ENCODE measurements at regions not wholly inside any gene's neighbourhood (a gene's known extent, or its start where the extent isn't known, plus 50 kb on each side); places are given as distances from the start of the nearest gene placed in this dataset.

DNA sequence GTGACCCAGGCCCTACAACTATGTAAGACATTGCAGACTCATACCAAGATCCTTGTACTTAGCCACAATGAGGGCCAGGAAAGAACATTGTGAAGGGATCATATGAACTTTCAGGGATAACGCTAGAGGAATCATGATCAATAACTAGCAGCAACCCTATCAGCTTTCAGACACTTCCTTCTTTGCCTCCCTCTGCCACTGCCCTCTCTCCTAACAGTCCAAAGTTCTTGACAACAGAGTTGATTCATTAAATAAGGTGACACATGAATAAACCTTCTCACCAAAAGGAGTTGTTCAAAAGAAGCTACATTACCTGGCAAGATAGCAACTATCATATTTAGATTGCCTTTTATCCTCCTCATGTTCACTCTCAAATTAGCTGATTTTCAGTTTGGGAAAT, 272.2 kb upstream of the DACH1 start:
- H3K4me1 ChIP-seq (ENCODE audit: control insufficient read depth, insufficient read depth, low read length) = peaks cover 11% of the 10 kb centered on the region
- H3K36me3 ChIP-seq (ENCODE audit: control insufficient read depth, insufficient read depth, low read length, severe bottlenecking) = no peaks in the 10 kb centered on the region
- DNase-seq (ENCODE audit: low read depth) = no peak
- H3K4me3 ChIP-seq (ENCODE audit: low read length) = no peak overlapping the region
- H3K9ac ChIP-seq (ENCODE audit: low read length) = no peak overlapping the region
- H3K9me3 ChIP-seq (ENCODE audit: control insufficient read depth, low read length) = no peaks in the 10 kb centered on the region
- no peaks in the 10 kb centered on the region for H3K27me3 ChIP-seq (replicated peaks; ENCODE audit: control insufficient read depth, insufficient read depth, low read length)

DNA sequence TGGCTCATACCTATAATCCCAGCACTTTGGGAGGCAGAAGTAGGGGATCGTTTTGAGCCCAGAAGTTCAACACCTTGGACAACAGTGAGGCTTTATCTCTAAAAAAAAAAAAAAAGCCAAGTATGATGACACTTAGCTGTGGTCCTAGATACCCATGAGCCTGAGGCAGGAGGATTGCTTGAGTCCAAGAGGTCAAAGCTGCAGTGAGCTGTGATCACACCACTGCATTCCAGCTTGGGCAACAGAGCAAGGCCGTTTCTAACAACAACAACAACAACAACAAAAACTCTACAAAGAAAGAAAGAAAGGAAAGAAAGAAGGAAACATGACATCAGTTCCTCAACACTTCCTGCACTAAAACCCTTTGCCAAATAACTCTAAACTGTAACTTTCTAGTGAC, 265.1 kb upstream of the DACH1 start:
- Histone ChIP-seq H3K4me3 (ENCODE audit: low read length) (no peak overlapping the region), H3K27me3 (replicated peaks; ENCODE audit: control insufficient read depth, insufficient read depth, low read length) (no peaks in the 10 kb centered on the region), H3K36me3 (ENCODE audit: control insufficient read depth, insufficient read depth, low read length, severe bottlenecking) (no peaks in the 10 kb centered on the region), H3K9me3 (ENCODE audit: control insufficient read depth, low read length) (no peaks in the 10 kb centered on the region), H3K4me1 (ENCODE audit: control insufficient read depth, insufficient read depth, low read length) (no peaks in the 10 kb centered on the region), H3K9ac (ENCODE audit: low read length) (no peak overlapping the region)
- no peak for DNase-seq (ENCODE audit: low read depth)

DNA sequence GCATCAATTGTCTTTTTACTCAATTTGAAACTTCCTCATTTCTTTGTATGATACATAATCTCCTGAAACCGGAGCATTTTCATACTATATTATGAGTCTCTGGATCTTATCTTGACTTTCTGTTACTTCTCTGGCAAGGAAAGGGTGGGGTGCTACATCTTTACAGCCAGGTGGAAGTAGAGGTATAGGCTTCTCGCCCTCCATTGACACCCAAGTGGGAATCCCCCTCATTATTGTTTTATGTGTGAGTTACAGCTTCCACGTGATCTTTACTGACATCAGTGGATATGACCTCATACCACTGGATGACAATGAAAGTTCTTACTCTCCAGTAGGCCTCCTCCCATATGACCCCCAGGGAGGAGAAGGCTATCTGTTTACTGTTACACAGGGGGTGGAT, 262.1 kb upstream of the DACH1 start:
- Histone ChIP-seq H3K9me3 (ENCODE audit: control insufficient read depth, low read length) (no peaks in the 10 kb centered on the region), H3K27me3 (replicated peaks; ENCODE audit: control insufficient read depth, insufficient read depth, low read length) (no peaks in the 10 kb centered on the region), H3K9ac (ENCODE audit: low read length) (no peak overlapping the region), H3K4me3 (ENCODE audit: low read length) (no peak overlapping the region), H3K36me3 (ENCODE audit: control insufficient read depth, insufficient read depth, low read length, severe bottlenecking) (no peaks in the 10 kb centered on the region), H3K4me1 (ENCODE audit: control insufficient read depth, insufficient read depth, low read length) (no peaks in the 10 kb centered on the region)
- no peak for DNase-seq (ENCODE audit: low read depth)

DNA sequence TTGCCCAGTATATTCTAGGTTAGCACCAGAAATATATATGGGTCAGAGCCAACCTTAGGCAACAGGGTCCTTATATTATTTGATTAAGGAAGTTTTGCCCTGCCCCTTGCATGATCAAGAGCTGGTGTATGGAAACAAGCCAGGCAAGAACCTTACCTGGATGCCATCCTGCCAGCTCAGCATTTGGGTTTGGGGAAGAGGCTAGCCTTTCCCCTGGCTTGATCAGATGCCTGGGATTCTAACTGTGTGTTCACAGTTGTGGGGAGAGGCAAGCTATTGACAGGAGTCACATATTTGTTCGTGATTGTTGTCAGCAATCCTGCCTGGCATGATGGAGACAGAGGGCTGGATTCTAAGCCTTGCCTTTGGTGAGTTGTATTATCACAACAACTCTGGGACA, 260.0 kb upstream of the DACH1 start:
- Histone ChIP-seq H3K4me1 (ENCODE audit: control insufficient read depth, insufficient read depth, low read length) (no peaks in the 10 kb centered on the region), H3K27me3 (replicated peaks; ENCODE audit: control insufficient read depth, insufficient read depth, low read length) (no peaks in the 10 kb centered on the region), H3K9me3 (ENCODE audit: control insufficient read depth, low read length) (no peaks in the 10 kb centered on the region), H3K9ac (ENCODE audit: low read length) (no peak overlapping the region), H3K36me3 (ENCODE audit: control insufficient read depth, insufficient read depth, low read length, severe bottlenecking) (no peaks in the 10 kb centered on the region), H3K4me3 (ENCODE audit: low read length) (no peak overlapping the region)
- no peak for DNase-seq (ENCODE audit: low read depth)

DNA sequence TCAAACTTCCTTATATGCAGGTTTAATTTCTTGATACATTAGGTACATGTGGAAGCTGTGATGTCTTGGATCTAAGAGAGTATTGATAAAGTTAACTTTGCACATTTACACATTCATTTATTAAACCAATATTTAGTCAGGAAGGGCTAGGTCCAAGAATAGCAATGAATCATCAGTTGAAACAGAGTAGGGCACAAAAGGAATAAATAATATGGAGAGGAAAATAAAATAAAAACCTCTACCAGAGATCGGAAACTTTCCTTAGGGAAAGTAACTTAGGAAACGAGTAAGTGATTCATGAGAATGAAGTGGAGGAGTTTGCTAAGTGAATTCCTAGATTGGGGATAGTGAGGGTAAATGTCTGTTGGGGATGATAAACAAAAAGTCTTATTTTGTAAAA, 259.4 kb upstream of the DACH1 start:
- no peaks in the 10 kb centered on the region for H3K27me3 ChIP-seq (replicated peaks; ENCODE audit: control insufficient read depth, insufficient read depth, low read length)
- DNase-seq (ENCODE audit: low read depth) = no peak

DNA sequence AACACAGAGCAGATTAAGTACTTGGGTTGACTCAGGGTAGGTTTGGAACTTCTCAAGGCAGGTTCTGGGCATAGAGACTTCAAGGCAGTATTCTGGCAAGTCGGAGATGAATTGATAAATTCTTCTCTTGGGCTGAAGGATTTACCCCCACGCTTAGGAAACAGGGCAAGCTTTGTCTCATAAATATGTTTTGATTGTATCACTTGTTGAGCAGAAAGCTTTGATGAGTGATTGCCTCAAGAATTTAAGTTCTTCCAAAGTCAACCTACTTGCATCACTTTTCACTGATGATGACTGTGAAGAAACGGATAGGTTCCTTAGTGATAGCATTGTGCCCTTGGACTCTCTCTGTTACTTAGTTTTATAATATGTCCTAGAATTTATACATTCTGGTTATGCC, 258.6 kb upstream of the DACH1 start:
- DNase-seq (ENCODE audit: low read depth) = no peak
- H3K4me1 ChIP-seq (ENCODE audit: control insufficient read depth, insufficient read depth, low read length) = no peaks in the 10 kb centered on the region
- no peaks in the 10 kb centered on the region for H3K36me3 ChIP-seq (ENCODE audit: control insufficient read depth, insufficient read depth, low read length, severe bottlenecking)
- H3K9ac ChIP-seq (ENCODE audit: low read length) = no peak overlapping the region
- no peaks in the 10 kb centered on the region for H3K9me3 ChIP-seq (ENCODE audit: control insufficient read depth, low read length)
- no peak overlapping the region for H3K4me3 ChIP-seq (ENCODE audit: low read length)
- no peaks in the 10 kb centered on the region for H3K27me3 ChIP-seq (replicated peaks; ENCODE audit: control insufficient read depth, insufficient read depth, low read length)

More for the DNA sequence above, 259.4 kb upstream of the DACH1 start:
- Histone ChIP-seq H3K36me3 (ENCODE audit: control insufficient read depth, insufficient read depth, low read length, severe bottlenecking) (no peaks in the 10 kb centered on the region), H3K9ac (ENCODE audit: low read length) (no peak overlapping the region), H3K4me1 (ENCODE audit: control insufficient read depth, insufficient read depth, low read length) (no peaks in the 10 kb centered on the region), H3K4me3 (ENCODE audit: low read length) (no peak overlapping the region), H3K9me3 (ENCODE audit: control insufficient read depth, low read length) (no peaks in the 10 kb centered on the region)

DNA sequence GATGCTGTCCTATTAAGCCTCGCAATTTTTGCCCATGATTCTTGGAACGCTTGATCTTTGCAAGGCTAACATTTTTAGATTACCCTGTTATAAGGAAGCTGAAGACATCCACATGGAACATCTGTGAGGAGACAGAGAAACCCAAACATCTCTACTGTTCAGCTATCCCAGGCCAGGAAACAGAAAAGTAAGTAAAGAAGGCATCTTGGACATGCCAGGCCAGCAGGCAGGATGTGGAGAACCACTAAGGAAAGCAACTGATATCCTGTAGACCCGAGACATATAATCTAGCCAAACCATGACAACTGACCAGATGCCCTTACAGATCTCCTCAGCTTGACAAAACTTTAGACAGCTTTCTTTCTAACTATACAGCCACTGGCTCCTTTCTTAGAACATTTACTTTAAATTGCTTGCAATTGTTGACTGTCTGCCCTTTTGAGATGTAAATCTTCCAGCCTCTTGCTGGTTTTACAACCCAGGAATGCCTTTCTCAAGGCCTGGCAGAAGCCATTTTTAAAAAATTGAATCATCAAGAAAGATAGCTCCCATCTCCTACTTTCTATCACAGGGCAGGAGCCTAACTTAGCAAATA, 255.8 kb upstream of the DACH1 start:
- H3K4me1 ChIP-seq (ENCODE audit: control insufficient read depth, insufficient read depth, low read length) = no peaks in the 10 kb centered on the region
- no peaks in the 10 kb centered on the region for H3K36me3 ChIP-seq (ENCODE audit: control insufficient read depth, insufficient read depth, low read length, severe bottlenecking)
- no peak overlapping the region for H3K9ac ChIP-seq (ENCODE audit: low read length)
- no peaks in the 10 kb centered on the region for H3K27me3 ChIP-seq (replicated peaks; ENCODE audit: control insufficient read depth, insufficient read depth, low read length)
- no peak overlapping the region for H3K4me3 ChIP-seq (ENCODE audit: low read length)
- H3K9me3 ChIP-seq (ENCODE audit: control insufficient read depth, low read length) = no peaks in the 10 kb centered on the region
- no peak for DNase-seq (ENCODE audit: low read depth)

DNA sequence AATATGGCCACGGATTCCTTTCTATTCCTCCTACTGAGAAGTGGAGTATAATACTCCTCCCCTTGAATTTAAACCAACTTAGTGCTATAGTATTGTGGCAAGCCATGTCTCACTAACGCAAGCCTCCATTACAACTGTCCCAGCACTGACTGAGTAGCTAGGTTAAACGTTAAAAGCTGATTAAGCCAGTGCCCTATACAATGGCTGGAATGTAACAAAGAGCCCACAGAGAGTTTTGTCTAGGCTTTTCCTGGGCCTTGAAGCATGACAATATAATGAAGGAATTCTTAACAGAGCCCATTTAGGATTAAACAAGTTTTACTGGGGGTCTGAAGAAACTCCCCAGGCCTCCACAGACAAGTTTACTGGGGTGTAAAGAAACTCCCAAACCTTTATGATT, 254.5 kb upstream of the DACH1 start:
- Histone ChIP-seq H3K4me1 (ENCODE audit: control insufficient read depth, insufficient read depth, low read length) (no peaks in the 10 kb centered on the region), H3K27me3 (replicated peaks; ENCODE audit: control insufficient read depth, insufficient read depth, low read length) (no peaks in the 10 kb centered on the region), H3K9me3 (ENCODE audit: control insufficient read depth, low read length) (no peaks in the 10 kb centered on the region), H3K4me3 (ENCODE audit: low read length) (no peak overlapping the region), H3K36me3 (ENCODE audit: control insufficient read depth, insufficient read depth, low read length, severe bottlenecking) (no peaks in the 10 kb centered on the region), H3K9ac (ENCODE audit: low read length) (no peak overlapping the region)
- no peak for DNase-seq (ENCODE audit: low read depth)

DNA sequence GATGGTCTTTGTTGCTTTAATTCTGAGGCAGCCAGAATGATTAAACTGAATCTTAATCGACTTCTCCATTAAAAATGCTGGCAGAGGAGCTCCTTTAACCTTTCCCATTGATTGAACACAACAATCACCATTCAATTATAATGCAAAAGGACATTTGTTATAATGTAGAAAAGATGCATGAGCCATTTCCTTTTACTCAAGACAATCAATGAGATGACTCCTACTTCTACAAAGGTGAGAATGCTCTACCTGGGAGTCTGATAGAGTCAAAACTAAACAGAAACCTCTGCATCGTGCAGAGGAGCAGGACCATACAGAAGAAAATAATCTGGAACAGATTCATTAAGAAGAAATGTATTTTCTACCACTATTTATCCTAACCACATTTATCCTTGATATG, 253.6 kb upstream of the DACH1 start:
- Histone ChIP-seq H3K36me3 (ENCODE audit: control insufficient read depth, insufficient read depth, low read length, severe bottlenecking) (no peaks in the 10 kb centered on the region), H3K27me3 (replicated peaks; ENCODE audit: control insufficient read depth, insufficient read depth, low read length) (no peaks in the 10 kb centered on the region), H3K9ac (ENCODE audit: low read length) (no peak overlapping the region), H3K4me1 (ENCODE audit: control insufficient read depth, insufficient read depth, low read length) (no peaks in the 10 kb centered on the region), H3K9me3 (ENCODE audit: control insufficient read depth, low read length) (no peaks in the 10 kb centered on the region), H3K4me3 (ENCODE audit: low read length) (no peak overlapping the region)
- DNase-seq (ENCODE audit: low read depth) = no peak

DNA sequence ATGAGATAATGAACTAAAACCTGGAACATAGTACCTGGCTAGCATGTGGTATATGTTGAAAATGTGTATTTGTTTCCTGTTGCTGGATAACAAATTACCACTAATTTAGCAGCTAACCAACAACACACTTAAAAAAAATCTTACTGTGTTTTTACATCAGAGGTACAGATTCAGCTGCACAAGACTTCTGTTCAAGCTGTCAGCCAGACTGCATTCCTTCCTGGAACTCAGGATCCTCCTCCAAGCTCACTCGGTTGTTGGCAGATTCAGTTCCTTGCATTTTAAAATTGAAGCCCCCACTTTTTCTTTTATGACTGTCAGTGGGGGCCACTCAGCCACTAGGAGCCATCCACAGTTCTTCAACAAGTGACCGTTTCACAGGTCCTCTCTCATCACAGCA, 246.9 kb upstream of the DACH1 start:
- H3K4me3 ChIP-seq (ENCODE audit: low read length) = no peak overlapping the region
- peaks cover 4% of the 10 kb centered on the region for H3K4me1 ChIP-seq (ENCODE audit: control insufficient read depth, insufficient read depth, low read length)
- no peak for DNase-seq (ENCODE audit: low read depth)
- no peaks in the 10 kb centered on the region for H3K27me3 ChIP-seq (replicated peaks; ENCODE audit: control insufficient read depth, insufficient read depth, low read length)
- H3K9ac ChIP-seq (ENCODE audit: low read length) = no peak overlapping the region
- no peaks in the 10 kb centered on the region for H3K36me3 ChIP-seq (ENCODE audit: control insufficient read depth, insufficient read depth, low read length, severe bottlenecking)
- no peaks in the 10 kb centered on the region for H3K9me3 ChIP-seq (ENCODE audit: control insufficient read depth, low read length)

DNA sequence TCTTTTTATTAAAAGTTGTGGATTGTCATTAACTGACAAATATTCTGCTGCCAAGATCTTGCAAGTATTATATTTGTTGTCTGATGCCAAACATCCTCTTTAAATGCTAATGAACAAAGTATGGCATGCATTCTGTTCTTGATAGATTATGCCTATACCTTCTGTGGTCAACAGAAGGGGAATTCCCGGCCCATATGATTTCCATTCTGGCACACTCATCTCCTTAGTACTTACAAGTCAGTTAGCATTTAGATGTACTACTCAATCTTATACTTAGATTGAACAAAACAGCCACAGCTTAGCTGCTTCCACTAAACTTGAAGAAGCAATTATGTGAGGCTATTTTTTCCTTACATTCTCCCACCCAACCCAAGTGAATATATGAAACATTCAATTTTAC, 246.1 kb upstream of the DACH1 start:
- Histone ChIP-seq H3K4me3 (ENCODE audit: low read length) (no peak overlapping the region), H3K36me3 (ENCODE audit: control insufficient read depth, insufficient read depth, low read length, severe bottlenecking) (no peaks in the 10 kb centered on the region), H3K27me3 (replicated peaks; ENCODE audit: control insufficient read depth, insufficient read depth, low read length) (no peaks in the 10 kb centered on the region), H3K9me3 (ENCODE audit: control insufficient read depth, low read length) (no peaks in the 10 kb centered on the region), H3K9ac (ENCODE audit: low read length) (no peak overlapping the region), H3K4me1 (ENCODE audit: control insufficient read depth, insufficient read depth, low read length) (peaks cover 4% of the 10 kb centered on the region)
- DNase-seq (ENCODE audit: low read depth) = no peak

DNA sequence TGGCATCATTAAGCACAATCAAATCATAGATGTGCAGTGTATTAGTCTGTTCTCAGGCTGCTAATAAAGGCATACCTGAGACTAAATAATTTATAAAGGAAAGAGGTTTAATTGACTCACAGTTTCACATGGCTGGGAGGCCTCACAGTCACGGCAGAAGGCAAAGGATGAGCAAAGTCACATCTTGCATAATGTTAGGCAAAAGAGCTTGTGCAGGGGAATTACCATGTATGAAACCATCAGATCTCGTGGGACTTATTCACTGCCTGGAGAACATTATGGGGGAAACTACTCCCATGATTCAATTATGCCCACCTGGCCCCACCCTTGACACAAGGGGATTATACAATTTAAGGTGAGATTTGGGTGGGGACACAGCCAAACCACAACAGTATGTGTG, 245.2 kb upstream of the DACH1 start:
- Histone ChIP-seq H3K4me3 (ENCODE audit: low read length) (no peak overlapping the region), H3K36me3 (ENCODE audit: control insufficient read depth, insufficient read depth, low read length, severe bottlenecking) (no peaks in the 10 kb centered on the region), H3K9ac (ENCODE audit: low read length) (no peak overlapping the region), H3K9me3 (ENCODE audit: control insufficient read depth, low read length) (no peaks in the 10 kb centered on the region), H3K4me1 (ENCODE audit: control insufficient read depth, insufficient read depth, low read length) (peaks cover 4% of the 10 kb centered on the region), H3K27me3 (replicated peaks; ENCODE audit: control insufficient read depth, insufficient read depth, low read length) (no peaks in the 10 kb centered on the region)
- DNase-seq (ENCODE audit: low read depth) = no peak

Measured in adipocyte (in vitro differentiated cells).